ENCODE measurements at regions not wholly inside any gene's neighbourhood (a gene's known extent, or its start where the extent isn't known, plus 50 kb on each side); places are given as distances from the start of the nearest gene placed in this dataset.

DNA sequence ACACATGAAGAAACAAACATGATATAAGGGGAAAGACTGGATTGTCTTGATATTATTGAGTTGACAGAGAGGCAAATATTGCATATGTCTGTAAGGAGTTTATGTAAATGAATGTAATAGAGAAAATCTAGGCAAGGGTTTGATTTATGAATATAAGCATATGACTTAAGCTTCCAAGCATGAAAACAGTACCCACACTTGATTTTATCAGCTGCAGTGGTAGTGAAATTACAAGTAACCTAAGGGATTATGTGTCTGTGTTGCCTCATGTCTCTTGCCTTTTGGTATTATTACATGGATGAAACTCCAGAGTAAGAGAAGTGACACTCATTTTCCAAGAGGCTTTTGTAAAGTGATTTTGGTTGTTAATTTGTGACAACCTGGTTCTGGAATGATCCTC, 1678.9 kb downstream of the KCNT2 start:
- Mint-ChIP-seq H3K4me3 (no peak overlapping the region), H3K4me1 (no peaks in the 10 kb centered on the region), H3K36me3 (no peaks in the 10 kb centered on the region), H3K27me3 (ENCODE audit: low read depth in 2 of 2) (no peaks in the 10 kb centered on the region), H3K9me3 (peaks cover 2 to 5% of the 10 kb centered on the region in 2 donors), H3K27ac (no peak overlapping the region)
- Histone ChIP-seq H3K4me1 (ENCODE audit: control insufficient read depth, insufficient read depth, low read length) (no peaks in the 10 kb centered on the region), H3K4me3 (ENCODE audit: low read length) (no peak overlapping the region), H3K9me3 (ENCODE audit: control insufficient read depth, insufficient read depth, low read length) (no peaks in the 10 kb centered on the region), H3K27me3 (ENCODE audit: control insufficient read depth, insufficient read depth, low read length) (no peaks in the 10 kb centered on the region), H3K36me3 (ENCODE audit: control insufficient read depth, insufficient read depth, low read length) (no peaks in the 10 kb centered on the region), H3K27ac (ENCODE audit: low read length) (no peak overlapping the region)
- no peak for DNase-seq
- ATAC-seq = no peak
- TF ChIP-seq, protein P1, sequence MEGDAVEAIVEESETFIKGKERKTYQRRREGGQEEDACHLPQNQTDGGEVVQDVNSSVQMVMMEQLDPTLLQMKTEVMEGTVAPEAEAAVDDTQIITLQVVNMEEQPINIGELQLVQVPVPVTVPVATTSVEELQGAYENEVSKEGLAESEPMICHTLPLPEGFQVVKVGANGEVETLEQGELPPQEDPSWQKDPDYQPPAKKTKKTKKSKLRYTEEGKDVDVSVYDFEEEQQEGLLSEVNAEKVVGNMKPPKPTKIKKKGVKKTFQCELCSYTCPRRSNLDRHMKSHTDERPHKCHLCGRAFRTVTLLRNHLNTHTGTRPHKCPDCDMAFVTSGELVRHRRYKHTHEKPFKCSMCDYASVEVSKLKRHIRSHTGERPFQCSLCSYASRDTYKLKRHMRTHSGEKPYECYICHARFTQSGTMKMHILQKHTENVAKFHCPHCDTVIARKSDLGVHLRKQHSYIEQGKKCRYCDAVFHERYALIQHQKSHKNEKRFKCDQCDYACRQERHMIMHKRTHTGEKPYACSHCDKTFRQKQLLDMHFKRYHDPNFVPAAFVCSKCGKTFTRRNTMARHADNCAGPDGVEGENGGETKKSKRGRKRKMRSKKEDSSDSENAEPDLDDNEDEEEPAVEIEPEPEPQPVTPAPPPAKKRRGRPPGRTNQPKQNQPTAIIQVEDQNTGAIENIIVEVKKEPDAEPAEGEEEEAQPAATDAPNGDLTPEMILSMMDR (IDR thresholded peaks at IDR 0.05) = no peak
- intact Hi-C loops (cut with micrococcal nuclease) = no loop called here

DNA sequence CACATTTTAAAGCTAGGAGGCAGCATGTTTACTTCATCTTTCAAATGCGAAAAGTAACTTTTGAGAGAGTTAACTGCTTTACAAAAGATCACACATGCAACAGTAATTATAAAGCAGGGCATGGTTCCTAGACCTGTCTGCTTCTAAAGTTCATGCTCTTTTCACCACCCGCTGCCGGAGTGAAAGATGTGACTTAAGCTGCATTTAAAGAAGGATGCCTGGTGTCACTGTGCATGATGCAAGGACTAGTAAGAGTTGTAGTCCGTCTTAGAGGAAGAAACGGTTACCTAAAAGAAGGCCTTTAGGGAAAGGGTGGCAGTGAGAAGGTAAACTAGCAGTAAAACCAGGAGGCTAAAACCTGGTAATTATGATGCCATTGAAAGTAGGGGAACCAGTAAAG, 1689.1 kb downstream of the KCNT2 start:
- TF ChIP-seq, protein P1 (IDR thresholded peaks at IDR 0.05) = no peak
- H3K9me3 Mint-ChIP-seq = peaks cover 9 to 12% of the 10 kb centered on the region in 2 donors
- no peaks in the 10 kb centered on the region for H3K36me3 Mint-ChIP-seq
- no peak overlapping the region for H3K27ac Mint-ChIP-seq
- WGBS (ENCODE audit: insufficient coverage) = 86% methylated on average over 5 of the region's 5 CpGs
- H3K36me3 ChIP-seq (ENCODE audit: control insufficient read depth, insufficient read depth, low read length) = no peaks in the 10 kb centered on the region
- no peak overlapping the region for H3K4me3 ChIP-seq (ENCODE audit: low read length)
- H3K4me3 Mint-ChIP-seq = no peak overlapping the region
- intact Hi-C loops (cut with micrococcal nuclease) = no loop called here
- peaks cover 7% of the 10 kb centered on the region for H3K9me3 ChIP-seq (ENCODE audit: control insufficient read depth, insufficient read depth, low read length)
- H3K4me1 Mint-ChIP-seq = no peaks in the 10 kb centered on the region
- H3K27me3 Mint-ChIP-seq (ENCODE audit: low read depth in 2 of 2) = no peaks in the 10 kb centered on the region
- no peaks in the 10 kb centered on the region for H3K27me3 ChIP-seq (ENCODE audit: control insufficient read depth, insufficient read depth, low read length)
- no peak overlapping the region for H3K27ac ChIP-seq (ENCODE audit: low read length)
- no peaks in the 10 kb centered on the region for H3K4me1 ChIP-seq (ENCODE audit: control insufficient read depth, insufficient read depth, low read length)
- DNase-seq (no peak), ATAC-seq (no peak)

DNA sequence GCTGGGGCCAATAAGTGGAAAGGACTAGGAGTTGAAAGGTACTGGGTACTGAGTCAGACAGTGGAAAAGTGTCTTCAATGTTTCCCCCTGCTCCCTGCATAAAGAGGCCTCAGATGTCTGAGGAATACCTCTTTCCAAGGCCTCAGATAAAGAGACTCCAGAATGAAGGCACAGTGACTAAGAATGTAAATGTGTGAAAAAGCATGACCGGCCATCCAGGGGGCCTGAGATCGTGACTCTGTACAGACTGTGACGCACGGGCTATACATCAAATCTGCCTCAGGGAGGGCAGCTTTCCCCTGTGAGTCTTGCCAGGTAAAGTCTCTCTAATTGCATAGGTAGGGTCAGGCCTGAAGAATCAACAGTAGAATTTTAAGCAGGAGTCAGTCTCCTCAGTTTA, 1690.5 kb downstream of the KCNT2 start:
- WGBS (ENCODE audit: insufficient coverage) = 95% methylated on average over 4 of the region's 4 CpGs

DNA sequence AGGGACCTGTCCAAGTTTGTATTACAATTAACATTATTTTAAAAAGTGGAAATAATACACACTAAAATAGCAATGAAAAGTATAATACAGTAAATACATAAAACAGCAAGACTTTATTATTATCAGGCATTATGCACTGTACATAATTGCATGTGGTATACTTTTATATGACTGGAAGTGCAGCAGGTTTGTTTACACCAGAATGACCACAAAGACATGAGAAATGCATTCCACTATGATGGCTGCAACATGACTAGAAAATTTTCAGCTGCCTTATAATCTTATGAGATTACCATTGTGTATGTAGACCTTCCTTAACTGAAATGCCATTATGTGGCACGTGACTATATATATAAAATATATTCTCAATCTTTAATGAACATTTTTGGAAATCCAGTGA, 1699.6 kb downstream of the KCNT2 start:
- no peak for DNase-seq
- no peaks in the 10 kb centered on the region for H3K27me3 ChIP-seq (ENCODE audit: control insufficient read depth, insufficient read depth, low read length)
- Mint-ChIP-seq H3K27ac (no peak overlapping the region), H3K4me3 (no peak overlapping the region), H3K36me3 (no peaks in the 10 kb centered on the region), H3K4me1 (no peaks in the 10 kb centered on the region), H3K9me3 (peaks cover 0 to 3% of the 10 kb centered on the region in 2 donors), H3K27me3 (ENCODE audit: low read depth in 2 of 2) (no peaks in the 10 kb centered on the region)
- intact Hi-C loops (cut with micrococcal nuclease) = no loop called here
- ATAC-seq = no peak
- H3K36me3 ChIP-seq (ENCODE audit: control insufficient read depth, insufficient read depth, low read length) = no peaks in the 10 kb centered on the region
- TF ChIP-seq, protein P1 (IDR thresholded peaks at IDR 0.05) = no peak
- no peaks in the 10 kb centered on the region for H3K4me1 ChIP-seq (ENCODE audit: control insufficient read depth, insufficient read depth, low read length)
- no peak overlapping the region for H3K4me3 ChIP-seq (ENCODE audit: low read length)
- H3K9me3 ChIP-seq (ENCODE audit: control insufficient read depth, insufficient read depth, low read length) = no peaks in the 10 kb centered on the region
- WGBS (ENCODE audit: insufficient coverage) = no CpG with 5 or more reads among the region's 1 CpG
- H3K27ac ChIP-seq (ENCODE audit: low read length) = no peak overlapping the region

More for the DNA sequence above, 1690.5 kb downstream of the KCNT2 start:
- Mint-ChIP-seq H3K9me3 (peaks cover 9% of the 10 kb centered on the region in 2 donors), H3K27me3 (ENCODE audit: low read depth in 2 of 2) (no peaks in the 10 kb centered on the region), H3K4me3 (no peak overlapping the region), H3K4me1 (no peaks in the 10 kb centered on the region), H3K27ac (no peak overlapping the region), H3K36me3 (no peaks in the 10 kb centered on the region)
- TF ChIP-seq, protein P1 (IDR thresholded peaks at IDR 0.05) = no peak
- no peaks in the 10 kb centered on the region for H3K4me1 ChIP-seq (ENCODE audit: control insufficient read depth, insufficient read depth, low read length)
- H3K9me3 ChIP-seq (ENCODE audit: control insufficient read depth, insufficient read depth, low read length) = peaks cover 7% of the 10 kb centered on the region
- H3K4me3 ChIP-seq (ENCODE audit: low read length) = no peak overlapping the region
- H3K36me3 ChIP-seq (ENCODE audit: control insufficient read depth, insufficient read depth, low read length) = no peaks in the 10 kb centered on the region
- no peaks in the 10 kb centered on the region for H3K27me3 ChIP-seq (ENCODE audit: control insufficient read depth, insufficient read depth, low read length)
- intact Hi-C loops (cut with micrococcal nuclease) = no loop called here
- ATAC-seq (no peak), DNase-seq (no peak)
- H3K27ac ChIP-seq (ENCODE audit: low read length) = no peak overlapping the region

Measured in natural killer cell (primary cell).